HG02763 (cell line): ENCODE measurements at regions not wholly inside any gene's neighbourhood (a gene's known extent, or its start where the extent isn't known, plus 50 kb on each side); places are given as distances from the start of the nearest gene placed in this dataset.

ENCODE experiments used
- ATAC-seq: cut with Tn5 transposase; IDR thresholded peaks from one replicate; pipeline ENCODE4 v1.9.1; 2021; ENCODE audit warnings: mild to moderate bottlenecking, moderate library complexity; ENCODE audit not compliant: unreplicated experiment

DNA sequence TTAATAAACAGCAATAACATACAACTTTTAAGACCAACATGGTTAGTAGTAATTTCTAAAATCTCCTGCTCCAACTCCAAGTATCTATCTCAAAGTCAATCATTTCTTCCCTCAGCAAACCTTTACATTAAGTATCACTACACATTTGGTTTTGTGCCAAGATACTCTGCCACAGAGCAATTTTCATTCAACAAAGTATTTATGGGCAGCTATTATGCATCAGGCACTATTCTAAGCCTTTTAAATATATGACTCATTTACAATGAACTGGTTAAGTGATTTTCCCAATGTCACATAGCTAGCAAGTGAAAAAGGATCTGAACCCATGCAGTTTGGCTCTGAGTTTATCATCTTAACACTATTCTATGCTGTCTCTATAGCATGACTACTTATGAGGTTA is 264.3 kb downstream of the NOL4 start:
- no peak for ATAC-seq

DNA sequence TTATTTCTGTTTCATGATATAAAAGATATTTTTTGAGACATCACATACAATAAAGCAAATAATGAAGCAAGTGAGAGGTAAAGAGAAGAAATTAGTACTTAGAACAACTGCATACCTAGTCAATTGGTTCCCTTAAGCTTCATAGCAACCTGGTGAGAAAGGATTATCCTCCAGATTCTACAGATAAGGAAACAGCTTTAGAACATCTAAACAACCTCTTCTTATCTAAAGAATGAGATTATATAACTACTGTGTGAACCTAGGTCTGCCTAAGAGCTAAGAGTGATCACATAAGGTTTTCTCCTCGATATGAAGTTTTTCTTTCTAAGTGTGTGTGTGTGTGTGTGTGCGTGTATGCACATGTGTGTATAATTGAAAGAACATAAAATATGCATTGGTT is 265.1 kb downstream of the NOL4 start:
- no peak for ATAC-seq

DNA sequence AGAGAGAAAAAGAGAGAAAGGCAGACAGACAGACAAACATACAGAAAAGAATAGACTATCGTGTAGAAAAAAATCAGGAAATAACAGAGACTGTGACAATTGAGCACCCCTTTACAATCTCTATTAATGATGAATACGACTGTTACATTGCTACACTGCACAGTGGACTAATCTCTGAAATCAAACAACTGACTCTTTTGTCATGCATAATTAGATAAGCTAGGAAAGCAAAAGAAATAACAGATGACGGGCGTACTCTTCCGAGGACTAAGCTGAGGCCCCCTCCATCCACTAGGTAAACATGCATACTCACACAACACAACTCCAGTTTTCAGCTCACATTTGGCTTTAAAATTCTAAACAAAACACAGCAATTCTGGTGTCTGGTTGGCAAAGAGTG is 267.0 kb downstream of the NOL4 start:
- no peak for ATAC-seq

DNA sequence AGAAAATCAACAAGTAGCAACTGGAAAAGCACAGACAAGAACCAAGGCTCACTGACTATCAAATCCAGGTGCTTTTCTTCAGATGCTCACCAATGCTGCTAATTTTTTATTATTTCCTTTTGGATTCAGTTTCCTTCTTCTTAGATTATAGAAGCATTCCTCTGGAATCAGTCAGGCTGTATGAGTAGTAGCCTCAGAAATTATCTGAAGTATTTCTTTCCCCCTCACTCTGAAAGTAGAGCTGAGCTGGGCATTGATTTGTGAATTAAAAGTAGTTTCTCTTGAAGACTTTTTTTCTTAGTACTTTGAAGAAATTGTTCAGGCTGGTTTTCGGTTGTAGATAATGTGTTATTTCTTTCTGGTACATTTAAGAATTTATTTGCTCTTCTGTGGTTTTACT is 273.7 kb downstream of the NOL4 start:
- ATAC-seq: no peak

DNA sequence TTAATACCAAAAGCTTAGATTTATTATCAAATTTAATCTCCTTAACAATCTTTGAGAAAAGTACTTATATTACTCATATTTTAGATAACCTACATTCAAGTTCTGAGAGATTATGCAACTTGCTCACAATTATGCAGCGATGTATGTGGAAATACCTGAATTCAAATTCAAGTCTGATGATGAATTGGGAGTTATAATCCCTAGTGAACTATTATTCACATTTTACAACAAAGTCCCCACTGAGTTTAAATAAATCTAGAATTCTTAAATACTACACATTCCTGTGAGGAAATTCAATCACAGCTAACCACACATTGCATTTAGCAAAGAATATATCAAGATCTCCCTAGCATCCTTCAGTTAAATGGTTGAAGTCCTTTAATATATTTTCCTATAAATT is 278.4 kb downstream of the NOL4 start:
- no peak for ATAC-seq

DNA sequence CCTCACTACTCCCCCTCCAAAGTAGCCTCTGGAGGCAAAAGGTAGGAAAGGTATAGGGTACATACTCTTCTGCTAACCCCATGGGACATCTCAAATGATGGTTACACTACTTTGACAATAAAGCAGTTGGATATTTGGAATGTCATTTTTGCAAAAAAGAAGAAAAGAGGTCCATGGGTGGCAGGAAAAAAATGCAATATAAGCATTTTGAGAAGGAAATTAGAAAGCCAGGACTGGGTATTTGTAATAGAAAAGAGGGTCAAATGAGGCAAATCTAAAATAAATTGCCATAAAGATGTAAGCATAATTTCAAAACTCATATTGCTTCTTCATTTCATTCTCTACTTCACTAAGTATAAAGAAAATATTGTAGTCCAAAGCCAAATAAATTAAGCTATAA is 280.2 kb downstream of the NOL4 start:
- no peak for ATAC-seq

DNA sequence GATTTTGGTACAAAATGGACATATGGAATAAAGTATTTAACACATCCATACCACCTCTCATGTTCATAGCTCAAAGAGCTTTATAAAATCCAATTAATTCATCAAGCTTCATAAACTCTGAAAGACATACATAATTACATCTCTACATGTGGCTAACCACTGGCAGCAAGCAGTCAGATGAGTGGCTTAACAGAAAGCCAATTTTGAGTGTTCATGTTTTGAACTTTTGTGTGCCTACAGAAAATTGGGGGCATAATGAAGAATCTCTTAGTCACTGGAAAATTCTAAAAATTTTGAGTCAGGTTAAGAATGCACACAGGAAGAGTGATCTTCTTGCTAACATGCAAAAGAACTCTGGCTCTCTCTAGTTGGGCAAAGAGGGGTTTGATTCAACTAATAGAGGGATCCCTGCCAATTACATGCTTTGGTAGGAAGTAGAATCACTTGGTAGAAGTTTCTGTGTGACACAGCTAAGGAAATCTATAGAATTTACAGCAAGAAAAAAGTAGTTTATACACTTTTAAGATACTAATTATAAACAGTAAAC is 287.4 kb downstream of the NOL4 start:
- no peak for ATAC-seq

DNA sequence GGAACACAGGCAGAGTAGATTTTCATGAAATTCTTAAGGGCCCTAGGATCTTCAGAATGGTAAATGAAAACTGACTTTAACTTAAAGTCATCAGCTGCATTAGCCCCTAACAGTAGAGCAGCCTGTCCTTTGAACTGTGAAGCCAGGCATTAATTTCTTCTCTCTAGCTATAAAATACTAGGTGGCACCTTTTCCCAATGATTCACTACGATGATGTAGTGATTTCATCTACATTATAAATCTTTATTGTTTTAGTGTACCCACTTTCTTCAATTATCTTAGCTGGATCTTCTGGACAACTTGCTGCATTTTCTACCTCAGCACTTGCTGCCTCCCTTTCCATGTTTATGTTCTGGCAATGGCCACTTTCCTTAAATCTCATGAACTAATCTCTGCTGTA is 290.5 kb downstream of the NOL4 start:
- no peak for ATAC-seq

DNA sequence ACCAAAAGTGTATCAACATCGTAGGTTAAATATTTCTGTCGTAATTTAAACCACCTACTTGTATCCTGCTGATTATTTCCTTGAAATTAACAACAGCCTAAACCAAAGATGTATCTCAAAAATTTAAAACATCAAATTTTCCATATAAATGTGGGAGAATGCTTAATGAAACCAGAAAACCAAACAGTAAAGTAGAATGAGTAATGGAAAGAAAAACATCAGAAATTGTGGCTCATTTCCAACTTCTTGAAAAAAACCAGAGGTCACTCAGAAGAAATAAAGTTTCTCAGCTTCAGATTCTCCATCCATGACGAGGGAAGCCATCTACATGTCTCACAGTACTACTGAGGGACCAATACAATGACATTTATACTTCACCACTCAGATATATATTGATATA is 296.5 kb downstream of the NOL4 start:
- no peak for ATAC-seq

DNA sequence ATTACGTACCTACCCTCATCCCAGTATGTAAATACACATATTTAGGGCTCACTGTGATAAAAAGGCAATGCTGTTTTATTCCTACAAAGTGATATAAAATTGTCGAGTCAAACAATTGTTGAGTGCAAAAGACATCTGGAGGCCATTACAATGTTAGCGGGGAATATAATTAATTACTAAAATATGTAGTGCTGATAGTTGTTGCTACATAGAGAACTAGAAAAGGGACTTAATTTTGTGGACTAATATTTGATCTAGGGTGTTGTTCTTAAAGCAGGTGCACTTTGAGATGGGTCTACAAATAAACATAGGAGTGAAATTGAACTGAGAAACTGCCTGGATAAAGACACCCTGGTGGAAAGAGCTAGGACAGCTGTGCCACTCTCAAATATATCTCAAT is 300.1 kb downstream of the NOL4 start:
- no peak for ATAC-seq

DNA sequence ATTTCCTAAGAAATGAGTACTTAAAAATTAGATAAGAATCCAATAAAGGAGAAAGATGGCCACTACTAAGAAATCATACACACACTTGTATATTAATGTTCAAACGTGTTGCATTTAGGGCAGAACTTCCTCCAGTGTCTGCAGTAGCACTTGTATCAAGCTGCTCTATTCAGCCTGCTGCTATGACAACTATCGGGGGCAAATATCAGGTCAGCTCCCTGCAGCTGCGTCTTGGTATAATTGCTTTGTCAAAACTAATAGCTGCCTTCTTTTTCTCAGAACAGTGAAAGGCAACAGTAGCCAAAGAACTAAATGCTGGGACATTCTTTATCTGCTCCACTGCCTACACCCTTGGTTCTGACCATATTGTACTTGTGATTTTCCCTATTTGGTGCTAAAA is 300.7 kb downstream of the NOL4 start:
- no peak for ATAC-seq

DNA sequence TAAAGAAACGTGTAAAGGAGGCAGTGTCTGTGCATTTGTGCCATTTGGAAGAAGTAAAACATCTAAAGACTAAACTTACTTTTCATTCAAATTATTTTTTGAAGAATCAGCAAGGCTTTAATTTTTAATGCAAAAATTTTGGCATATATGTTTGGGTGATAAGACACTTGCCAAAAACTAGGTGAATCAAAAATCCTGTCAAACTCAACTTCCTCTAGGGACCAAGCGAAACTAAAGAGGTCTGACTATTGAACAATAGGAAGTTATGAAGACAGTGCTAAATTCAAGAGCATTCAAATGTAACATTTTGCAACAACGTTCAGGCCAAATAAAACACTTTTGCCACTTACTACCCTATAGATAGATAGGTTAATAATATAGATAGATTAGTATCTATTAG is 306.1 kb downstream of the NOL4 start:
- ATAC-seq: no peak

DNA sequence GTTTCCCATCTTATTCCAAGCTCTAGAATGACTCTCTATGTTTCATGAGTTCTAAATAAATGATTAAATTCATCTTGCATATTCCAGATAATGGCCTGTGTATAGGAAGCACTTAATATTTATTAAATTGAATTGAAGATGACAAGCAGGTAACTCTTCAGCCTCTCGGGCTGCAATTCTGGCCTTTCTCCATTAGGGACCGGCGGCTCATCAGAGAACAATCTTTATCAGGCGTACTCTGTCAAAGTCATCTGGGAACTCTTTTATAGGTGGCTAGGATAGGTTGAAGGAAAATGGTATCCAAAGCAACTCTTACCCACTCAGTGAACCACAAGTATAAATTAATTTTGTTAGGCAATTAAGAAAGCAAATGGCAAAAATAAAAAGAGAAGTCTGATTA is 308.5 kb downstream of the NOL4 start:
- ATAC-seq: no peak

DNA sequence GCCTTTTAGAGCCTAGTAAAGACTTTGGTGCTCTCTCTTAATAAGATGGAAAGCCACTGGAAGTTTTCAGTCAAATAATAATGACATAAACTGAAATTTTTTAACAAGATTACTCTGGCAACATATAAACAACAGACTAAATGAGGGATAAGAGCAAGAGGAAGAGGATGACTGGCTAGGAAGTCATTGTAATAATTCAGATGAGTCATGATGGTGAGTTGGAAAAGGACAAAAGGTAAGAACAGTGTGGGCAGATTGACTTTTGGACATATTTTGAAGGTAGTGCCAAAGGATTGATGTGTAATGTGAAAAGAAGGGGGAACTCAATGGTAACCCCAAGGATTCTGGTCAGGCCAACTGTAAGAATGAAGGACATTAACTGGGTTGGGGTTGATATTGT is 310.3 kb downstream of the NOL4 start:
- no peak for ATAC-seq

DNA sequence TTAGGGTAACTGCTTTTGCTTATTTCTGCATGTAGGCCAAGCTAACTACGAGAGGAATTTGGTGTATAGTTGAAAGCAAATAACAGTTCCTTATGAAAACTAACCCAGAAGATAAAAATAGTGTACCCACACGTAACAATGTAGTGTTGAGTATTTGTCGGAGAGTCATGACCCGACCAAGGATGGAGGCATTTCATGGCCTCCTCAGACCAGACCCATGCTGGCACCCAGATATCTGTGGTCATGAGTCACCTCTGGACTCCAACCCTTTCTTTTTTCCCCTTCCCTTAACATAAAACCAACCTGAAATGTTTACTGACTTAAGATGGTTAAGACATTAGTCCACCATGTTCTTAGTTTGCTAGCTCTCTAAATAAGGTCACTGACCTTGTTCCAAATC is 318.7 kb downstream of the NOL4 start:
- ATAC-seq: no peak

DNA sequence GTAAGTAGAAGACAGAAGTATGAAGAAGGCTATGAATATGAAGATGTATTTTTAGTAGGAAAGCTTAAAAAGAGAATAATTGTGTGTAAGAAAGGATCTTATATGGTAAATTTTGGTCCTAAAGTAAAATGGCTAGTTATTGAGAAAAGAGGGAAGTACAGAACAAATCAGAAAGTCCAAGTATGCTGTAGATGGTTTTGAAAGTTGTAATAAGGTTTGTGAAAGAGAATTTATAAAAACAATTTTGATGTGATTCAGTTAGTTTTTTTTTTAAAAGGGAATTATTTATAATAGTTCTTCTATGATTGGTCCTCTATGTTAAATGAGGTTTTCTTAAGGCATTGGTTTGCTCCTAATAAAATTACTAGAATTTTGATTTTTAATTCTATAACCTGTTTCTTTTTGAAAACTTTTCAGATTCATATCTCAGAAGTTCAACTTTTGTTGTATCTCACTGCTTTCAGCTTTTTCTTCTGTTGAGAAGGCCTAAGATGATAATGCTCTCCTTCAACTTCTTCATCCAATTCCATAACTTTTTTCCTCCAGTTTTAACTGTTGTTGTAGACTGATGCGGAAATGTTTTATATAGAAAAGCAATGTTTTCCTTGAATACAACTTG is 322.7 kb downstream of the NOL4 start:
- no peak for ATAC-seq

DNA sequence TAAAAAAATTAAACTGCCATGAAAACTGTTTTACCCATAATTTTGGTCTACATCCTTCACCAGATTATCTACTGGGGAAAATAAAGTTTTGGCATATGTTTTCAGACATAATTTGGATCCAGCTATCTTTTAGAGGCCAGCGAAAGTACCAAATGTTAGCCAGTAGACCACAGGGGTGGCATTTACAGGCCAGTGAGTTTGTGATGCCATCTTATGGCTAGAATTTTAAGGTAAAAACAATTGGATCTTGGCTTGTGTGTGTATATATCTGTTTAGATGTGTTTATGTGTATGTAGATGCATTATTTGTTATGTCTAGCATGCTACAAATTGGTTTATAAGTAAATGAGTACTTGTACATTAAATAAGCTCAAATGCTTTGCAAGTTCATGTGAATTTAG is 322.6 kb downstream of the ASXL3 start:
- ATAC-seq: no peak

DNA sequence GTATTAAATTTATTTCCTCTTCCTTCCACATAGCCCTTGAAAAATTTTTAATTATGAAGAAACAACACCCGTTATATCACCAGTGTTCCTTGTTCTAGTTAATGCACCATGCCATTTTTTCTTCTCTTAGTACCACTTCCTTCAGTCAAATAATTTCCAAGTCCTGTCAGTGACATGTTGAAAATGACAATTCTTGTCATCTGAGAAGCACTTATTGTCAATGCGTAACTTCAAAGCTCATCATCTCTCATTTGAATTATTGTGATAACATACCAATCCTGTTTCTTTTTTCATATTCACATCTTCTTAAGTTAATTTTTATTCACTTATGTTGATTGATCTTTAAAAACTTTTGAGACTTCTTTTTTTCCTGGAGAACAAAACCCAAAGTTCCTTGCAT is 320.4 kb downstream of the ASXL3 start:
- no peak for ATAC-seq

DNA sequence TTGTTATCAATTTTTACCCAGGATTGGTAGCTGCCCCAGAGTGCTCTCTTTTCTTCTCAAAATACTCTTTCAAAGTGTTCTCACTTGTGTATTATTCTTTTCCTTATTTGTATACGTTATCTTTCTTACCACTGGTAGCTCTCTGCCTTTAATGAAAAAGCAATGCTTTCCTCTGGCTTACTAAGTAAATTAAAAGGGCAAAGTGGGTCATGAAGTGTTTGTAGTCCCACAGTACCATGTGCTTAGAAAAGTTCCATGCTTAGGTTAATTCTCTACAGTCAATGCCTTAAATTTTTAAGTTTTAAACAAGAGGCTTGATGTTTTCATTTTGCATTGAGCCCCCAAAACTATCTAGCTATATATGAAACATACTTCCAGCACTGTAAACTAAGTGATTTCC is 300.2 kb downstream of the ASXL3 start:
- no peak for ATAC-seq

DNA sequence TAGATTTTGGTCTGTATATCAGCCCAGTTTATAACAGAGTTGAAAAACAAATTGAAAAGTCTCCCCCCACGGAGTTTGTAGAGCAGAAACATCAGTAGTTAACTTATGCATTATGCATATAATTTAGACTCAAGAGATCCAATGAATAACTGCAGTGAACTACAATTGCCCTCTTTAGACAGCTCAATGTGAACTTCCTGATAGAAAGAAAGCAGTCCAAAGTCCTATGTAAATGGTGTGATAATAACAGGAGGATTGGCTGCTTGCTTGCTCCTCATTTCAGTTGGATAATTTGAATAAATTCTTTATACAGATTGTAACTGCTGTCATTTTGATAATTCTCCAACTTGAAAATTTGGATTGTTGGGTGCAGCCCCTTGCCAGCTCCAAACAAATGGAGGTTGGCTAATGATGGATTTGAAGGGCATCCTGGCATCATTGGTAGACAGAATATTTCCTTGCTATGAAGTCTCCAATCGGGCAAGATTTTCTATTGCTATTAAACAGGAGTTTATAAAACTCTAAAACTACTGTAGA is 297.1 kb downstream of the ASXL3 start:
- no peak for ATAC-seq

DNA sequence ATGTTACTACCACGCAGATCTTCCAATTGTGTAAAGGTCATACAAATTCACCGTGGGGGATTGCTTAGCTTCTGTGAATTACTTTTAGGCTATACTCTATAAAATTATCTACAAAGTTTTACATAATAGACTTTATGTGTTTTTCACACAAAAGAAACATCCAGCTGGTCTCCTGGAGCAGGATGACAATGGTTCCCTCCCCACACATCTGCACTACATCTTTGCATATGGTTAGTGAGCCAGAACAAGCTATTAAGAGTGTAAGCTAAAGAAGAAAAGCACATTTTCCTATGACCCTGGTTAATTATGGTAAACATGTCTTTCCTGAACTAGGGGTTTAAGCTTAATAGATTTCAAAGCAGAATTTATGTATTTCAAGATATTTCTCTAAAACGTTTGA is 295.1 kb downstream of the ASXL3 start:
- no peak for ATAC-seq

DNA sequence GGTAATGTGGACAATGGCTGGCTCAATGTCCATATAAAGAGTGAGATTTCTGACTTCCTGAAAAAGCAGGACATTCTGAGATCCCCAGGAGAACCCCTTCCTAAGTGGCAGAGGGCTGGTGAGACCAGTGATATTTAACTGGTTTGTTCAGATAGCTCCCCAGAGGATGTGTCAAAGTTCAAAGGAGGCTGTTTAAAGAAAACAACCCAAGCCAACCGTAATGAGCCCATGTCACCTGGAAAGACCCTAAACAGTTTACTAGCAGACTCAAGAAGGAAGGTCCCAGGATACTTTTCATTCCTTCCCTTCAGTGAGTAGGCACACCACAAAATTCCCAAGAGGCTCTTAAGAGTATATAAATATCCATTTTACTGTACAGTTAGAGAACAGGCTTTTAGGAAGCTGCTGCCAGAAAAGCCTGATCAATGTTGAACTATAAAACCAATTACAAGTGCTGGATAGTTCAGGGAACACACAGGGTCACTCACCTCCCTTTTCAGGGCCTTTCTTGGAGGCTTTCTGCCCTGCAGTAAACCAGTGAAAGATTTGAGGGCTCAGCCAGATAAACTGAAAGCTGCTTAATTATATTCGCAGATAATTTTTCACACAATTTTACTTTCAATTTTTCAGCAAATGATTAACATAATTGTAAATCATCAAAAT is 293.5 kb downstream of the ASXL3 start:
- ATAC-seq: no peak

DNA sequence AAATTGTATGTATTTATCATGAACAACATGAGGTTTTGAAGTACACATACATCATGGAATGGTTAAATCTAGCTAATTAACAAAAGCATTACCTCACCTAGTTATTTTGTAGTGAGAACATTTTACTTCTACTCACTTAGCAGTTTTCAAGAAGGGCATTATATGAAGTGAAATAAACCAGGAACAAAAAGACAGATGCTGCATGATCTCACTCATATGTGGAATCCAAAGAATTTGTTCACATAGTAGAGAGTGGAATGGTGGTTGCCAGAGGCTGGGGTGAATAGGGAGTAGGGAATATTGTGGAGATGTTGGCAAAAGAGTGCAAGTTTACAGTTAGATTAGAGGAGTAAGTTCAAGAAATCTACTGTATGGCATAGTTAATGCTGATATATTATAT is 292.0 kb downstream of the ASXL3 start:
- ATAC-seq: no peak
